ENCODE measurements at regions not wholly inside any gene's neighbourhood (a gene's known extent, or its start where the extent isn't known, plus 50 kb on each side); places are given as distances from the start of the nearest gene placed in this dataset.

DNA sequence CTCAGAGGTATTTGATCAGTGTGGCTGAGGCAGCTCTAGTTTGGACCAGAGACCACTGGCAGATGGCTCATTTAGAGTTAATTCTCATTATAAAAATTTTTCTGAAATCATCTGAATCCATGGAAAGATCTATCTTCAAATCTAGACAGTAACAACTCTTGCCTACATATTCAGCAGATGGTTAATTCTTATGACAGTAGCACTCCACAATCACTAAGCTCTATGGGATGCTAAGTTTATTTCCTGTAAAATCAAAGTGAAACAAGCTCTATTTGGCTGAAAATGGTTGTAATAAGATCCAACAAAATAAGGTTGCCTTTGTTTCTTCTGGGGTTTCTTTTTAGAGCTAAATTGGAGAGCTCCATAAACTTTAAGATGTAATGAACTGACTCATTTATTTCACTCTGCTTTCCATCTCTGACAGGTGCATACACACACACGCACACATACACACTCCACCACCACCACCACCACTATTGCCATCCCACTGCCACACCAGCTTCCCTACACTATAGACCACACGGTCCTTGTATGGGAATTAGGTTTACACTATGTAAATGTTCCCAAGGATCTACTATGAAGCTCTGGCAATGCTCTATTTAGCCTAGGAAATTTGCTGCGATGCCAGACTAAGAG, 293.1 kb downstream of the RPAP3 start:
- H3K56ac ChIP-seq (ENCODE audit: extremely low read depth, insufficient read depth, low read length): no peak overlapping the region
- H4K91ac ChIP-seq (ENCODE audit: insufficient read depth, low read depth, low read length): no peak overlapping the region
- H2AK9ac ChIP-seq (replicated peaks; ENCODE audit: low read depth, low read length, poor library complexity): no peak overlapping the region
- ATAC-seq (ENCODE audit: low read depth) (no peak), DNase-seq (no peak)
- CTCF ChIA-PET: no interaction called here
- no peak overlapping the region for H3K23ac ChIP-seq (ENCODE audit: low read depth, low read length)
- no peak overlapping the region for H2AFZ ChIP-seq (replicated peaks; ENCODE audit: low read length, poor library complexity)
- no peak overlapping the region for H2BK15ac ChIP-seq (ENCODE audit: low read depth, low read length)
- no peak overlapping the region for H2BK20ac ChIP-seq (ENCODE audit: low read depth, low read length)
- no peak overlapping the region for H2AK5ac ChIP-seq (ENCODE audit: low read depth, low read length)
- H3K27me3 ChIP-seq (ENCODE audit: control insufficient read depth, insufficient read depth, low read length): peaks cover 8% of the 10 kb centered on the region
- in situ Hi-C loops (cut with MboI; ENCODE audit: low sequenced_read_pairs): no loop called here
- dilution Hi-C loops (cut with HindIII; ENCODE audit: low sequenced_read_pairs, unreplicated experiment): no loop called here
- no peak overlapping the region for H3K4me3 ChIP-seq (ENCODE audit: insufficient read depth, low read depth, low read length)
- H3K36me3 ChIP-seq (ENCODE audit: control insufficient read depth, insufficient read depth, low read length): no peaks in the 10 kb centered on the region
- TF ChIP-seq MXI1 (IDR thresholded peaks at IDR 0.05; ENCODE audit: borderline replicate concordance, low read depth, low read length): no peak
- TF ChIP-seq, protein P1, sequence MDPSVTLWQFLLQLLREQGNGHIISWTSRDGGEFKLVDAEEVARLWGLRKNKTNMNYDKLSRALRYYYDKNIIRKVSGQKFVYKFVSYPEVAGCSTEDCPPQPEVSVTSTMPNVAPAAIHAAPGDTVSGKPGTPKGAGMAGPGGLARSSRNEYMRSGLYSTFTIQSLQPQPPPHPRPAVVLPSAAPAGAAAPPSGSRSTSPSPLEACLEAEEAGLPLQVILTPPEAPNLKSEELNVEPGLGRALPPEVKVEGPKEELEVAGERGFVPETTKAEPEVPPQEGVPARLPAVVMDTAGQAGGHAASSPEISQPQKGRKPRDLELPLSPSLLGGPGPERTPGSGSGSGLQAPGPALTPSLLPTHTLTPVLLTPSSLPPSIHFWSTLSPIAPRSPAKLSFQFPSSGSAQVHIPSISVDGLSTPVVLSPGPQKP (IDR thresholded peaks at IDR 0.05; ENCODE audit: borderline replicate concordance, low read depth, low read length): no peak
- no peak for TF ChIP-seq SMC3 (IDR thresholded peaks at IDR 0.05; ENCODE audit: low read depth, low read length)
- no peak for TF ChIP-seq RAD21 (IDR thresholded peaks at IDR 0.05; ENCODE audit: low read length)
- TF ChIP-seq, protein P2, sequence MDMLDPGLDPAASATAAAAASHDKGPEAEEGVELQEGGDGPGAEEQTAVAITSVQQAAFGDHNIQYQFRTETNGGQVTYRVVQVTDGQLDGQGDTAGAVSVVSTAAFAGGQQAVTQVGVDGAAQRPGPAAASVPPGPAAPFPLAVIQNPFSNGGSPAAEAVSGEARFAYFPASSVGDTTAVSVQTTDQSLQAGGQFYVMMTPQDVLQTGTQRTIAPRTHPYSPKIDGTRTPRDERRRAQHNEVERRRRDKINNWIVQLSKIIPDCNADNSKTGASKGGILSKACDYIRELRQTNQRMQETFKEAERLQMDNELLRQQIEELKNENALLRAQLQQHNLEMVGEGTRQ (IDR thresholded peaks at IDR 0.05; ENCODE audit: low read depth, low read length): no peak
- no peak for TF ChIP-seq RCOR1 (IDR thresholded peaks at IDR 0.05; ENCODE audit: insufficient replicate concordance, low read length)
- TF ChIP-seq BHLHE40 (IDR thresholded peaks at IDR 0.05; ENCODE audit: low read depth, low read length): no peak
- no peak for TF ChIP-seq CEBPB (IDR thresholded peaks at IDR 0.05; ENCODE audit: low read depth, low read length)
- H3K27ac ChIP-seq (ENCODE audit: insufficient read depth, low read length): no peak overlapping the region
- no peak overlapping the region for H3K18ac ChIP-seq (ENCODE audit: low read depth, low read length)
- no peak overlapping the region for H3K4me2 ChIP-seq (ENCODE audit: low read depth, low read length)
- no peak overlapping the region for H4K5ac ChIP-seq (ENCODE audit: low read depth, low read length)
- intact Hi-C loops (cut with micrococcal nuclease): no loop called here
- H2BK120ac ChIP-seq (ENCODE audit: low read depth, low read length): no peak overlapping the region
- no peak overlapping the region for H3K9ac ChIP-seq (ENCODE audit: low read depth, low read length)
- WGBS, 2 experiments (ENCODE audit: extremely low coverage in 2 of 2, insufficient read length in 1 of 2): no CpG with 5 or more reads among the region's 3 CpGs
- no peak overlapping the region for H3K14ac ChIP-seq (replicated peaks; ENCODE audit: low read depth, low read length)
- no peaks in the 10 kb centered on the region for H3K9me3 ChIP-seq (ENCODE audit: control insufficient read depth, insufficient read depth, low read length)
- H3K79me1 ChIP-seq (ENCODE audit: low read depth in 1 of 2, low read length in 2 of 2): no peaks in the 10 kb centered on the region
- POLR2A ChIA-PET (ENCODE audit: unreplicated experiment): no interaction called here
- H3K9me1 ChIP-seq (ENCODE audit: insufficient read depth, low read length): no peaks in the 10 kb centered on the region
- H4K8ac ChIP-seq (ENCODE audit: low read depth in 2 of 2, low read length in 2 of 2): no peak overlapping the region
- H2BK5ac ChIP-seq (ENCODE audit: low read depth, low read length, poor library complexity, severe bottlenecking): no peak overlapping the region
- no TSS peak for BruUV-seq (replicated peaks)
- H3K4ac ChIP-seq (ENCODE audit: low read depth, low read length): no peak overlapping the region
- no peaks in the 10 kb centered on the region for H4K20me1 ChIP-seq (ENCODE audit: insufficient read depth, low read length)
- peaks cover 2% of the 10 kb centered on the region for H3K4me1 ChIP-seq (ENCODE audit: control insufficient read depth, insufficient read depth, low read length)
